HG02759 (cell line): ENCODE measurements at regions not wholly inside any gene's neighbourhood (a gene's known extent, or its start where the extent isn't known, plus 50 kb on each side); places are given as distances from the start of the nearest gene placed in this dataset.
"Not testable (repeated sequence)": the region's sequence is repeated elsewhere in the genome, so short reads cannot be mapped to it uniquely, and the experiment has no call there.

Experiments
- ATAC-seq: cut with Tn5 transposase; IDR thresholded peaks from one replicate; pipeline ENCODE4 v1.9.1; 2021; ENCODE audit warnings: mild to moderate bottlenecking, moderate library complexity; ENCODE audit not compliant: unreplicated experiment

GRCh38 chr12:102728506-102729242 is 188.4 kb downstream of the PAH start:
- ATAC-seq = peak; percentile 61

GRCh38 chr12:102726686-102727085 is 190.4 kb downstream of the PAH start:
- ATAC-seq = no peak

GRCh38 chr12:102722147-102722546 is 194.9 kb downstream of the PAH start:
- ATAC-seq = no peak

- ATAC-seq = no peak
Observed at GRCh38 chr12:102708108-102708507, 208.9 kb downstream of the PAH start.

GRCh38 chr12:102702447-102703114 is 214.5 kb downstream of the PAH start:
- ATAC-seq = peak; percentile 65

- no peak for ATAC-seq
Observed at GRCh38 chr12:102696045-102696444, 215.7 kb upstream of the IGF1 start.

- no peak for ATAC-seq
Observed at GRCh38 chr12:102694903-102695302, 214.5 kb upstream of the IGF1 start.

- ATAC-seq = no peak
Observed at GRCh38 chr12:102691773-102692555, 211.6 kb upstream of the IGF1 start.

- ATAC-seq = no peak
Observed at GRCh38 chr12:102690253-102690652, 209.9 kb upstream of the IGF1 start.

GRCh38 chr12:102689701-102690100 is 209.3 kb upstream of the IGF1 start:
- ATAC-seq = no peak

GRCh38 chr12:102687523-102687922 is 207.2 kb upstream of the IGF1 start:
- ATAC-seq = no peak

- no peak for ATAC-seq
Observed at GRCh38 chr12:102685841-102686240, 205.5 kb upstream of the IGF1 start.

GRCh38 chr12:102685172-102685571 is 204.8 kb upstream of the IGF1 start:
- no peak for ATAC-seq

- no peak for ATAC-seq
Observed at GRCh38 chr12:102682366-102683289, 202.3 kb upstream of the IGF1 start.

GRCh38 chr12:102681747-102682146 is 201.4 kb upstream of the IGF1 start:
- no peak for ATAC-seq

- no peak for ATAC-seq
Observed at GRCh38 chr12:102681309-102681708, 200.9 kb upstream of the IGF1 start.

GRCh38 chr12:102680304-102680703 is 199.9 kb upstream of the IGF1 start:
- no peak for ATAC-seq

GRCh38 chr12:102676812-102677211 is 196.4 kb upstream of the IGF1 start:
- ATAC-seq = no peak

- no peak for ATAC-seq
Observed at GRCh38 chr12:102675672-102676071, 195.3 kb upstream of the IGF1 start.

GRCh38 chr12:102673606-102674005 is 193.2 kb upstream of the IGF1 start:
- ATAC-seq = no peak

GRCh38 chr12:102672212-102672611 is 191.8 kb upstream of the IGF1 start:
- not testable (repeated sequence) for ATAC-seq
